H54 (cell line): ENCODE measurements at regions not wholly inside any gene's neighbourhood (a gene's known extent, or its start where the extent isn't known, plus 50 kb on each side); places are given as distances from the start of the nearest gene placed in this dataset.

ENCODE experiments used
- DNase-seq: peaks from one replicate; pipeline ENCODE4 v3.0.0; 2011; ENCODE audit warnings: low spot score, mixed read lengths; ENCODE audit not compliant: insufficient read length
- FAIRE-seq: peaks from 3 replicates; lab custom pipeline; 2011; peaks lifted over from hg19 to GRCh38; lab: Jason Lieb, UNC
- POLR2A ChIP-seq: IDR thresholded peaks from 2 replicates; pipeline ENCODE4 v1.6.1; 2011; ENCODE audit warnings: low read depth, mild to moderate bottlenecking, low read length

GRCh38 chr17:68169840-68170239, 78.0 kb upstream of the AMZ2 start:
- TF ChIP-seq POLR2A: no peak
- DNase-seq (no peak), FAIRE-seq (no peak)

GRCh38 chr17:68170246-68170645, 77.6 kb upstream of the AMZ2 start:
- TF ChIP-seq POLR2A: no peak
- DNase-seq (no peak), FAIRE-seq (no peak)

- FAIRE-seq (peak; percentile 92), DNase-seq (no peak)
- no peak for TF ChIP-seq POLR2A
Observed at GRCh38 chr17:68172461-68172954, 75.3 kb upstream of the AMZ2 start.

GRCh38 chr17:68175416-68175815, 72.4 kb upstream of the AMZ2 start:
- no peak for FAIRE-seq
- no peak for DNase-seq
- TF ChIP-seq POLR2A: no peak

GRCh38 chr17:68175905-68176304, 71.9 kb upstream of the AMZ2 start:
- TF ChIP-seq POLR2A: no peak
- no peak for DNase-seq
- FAIRE-seq: no peak

GRCh38 chr17:68176718-68177117, 71.1 kb upstream of the AMZ2 start:
- FAIRE-seq (no peak), DNase-seq (no peak)
- TF ChIP-seq POLR2A: no peak

- no peak for TF ChIP-seq POLR2A
- DNase-seq: no peak
- no peak for FAIRE-seq
Observed at GRCh38 chr17:68178831-68179230, 69.0 kb upstream of the AMZ2 start.

GRCh38 chr17:68179236-68179925, 68.5 kb upstream of the AMZ2 start:
- TF ChIP-seq POLR2A: no peak
- FAIRE-seq (no peak), DNase-seq (no peak)

GRCh38 chr17:68179926-68180285, 67.9 kb upstream of the AMZ2 start:
- DNase-seq (no peak), FAIRE-seq (no peak)
- TF ChIP-seq POLR2A: no peak

- DNase-seq (no peak), FAIRE-seq (no peak)
- TF ChIP-seq POLR2A: no peak
Observed at GRCh38 chr17:68182011-68182306, 65.9 kb upstream of the AMZ2 start.

GRCh38 chr17:68182940-68183551, 64.8 kb upstream of the AMZ2 start:
- FAIRE-seq: no peak
- no peak for DNase-seq

GRCh38 chr17:68184141-68184571, 63.7 kb upstream of the AMZ2 start:
- no peak for DNase-seq
- no peak for FAIRE-seq
- TF ChIP-seq POLR2A: no peak

More at GRCh38 chr17:68182940-68183551, 64.8 kb upstream of the AMZ2 start:
- TF ChIP-seq POLR2A: no peak

GRCh38 chr17:68184816-68185436, 62.9 kb upstream of the AMZ2 start:
- DNase-seq (no peak), FAIRE-seq (no peak)
- TF ChIP-seq POLR2A: no peak

- FAIRE-seq (no peak), DNase-seq (no peak)
- no peak for TF ChIP-seq POLR2A
Observed at GRCh38 chr17:68185820-68186219, 62.0 kb upstream of the AMZ2 start.
